ENCODE measurements at regions not wholly inside any gene's neighbourhood (a gene's known extent, or its start where the extent isn't known, plus 50 kb on each side); places are given as distances from the start of the nearest gene placed in this dataset.

DNA sequence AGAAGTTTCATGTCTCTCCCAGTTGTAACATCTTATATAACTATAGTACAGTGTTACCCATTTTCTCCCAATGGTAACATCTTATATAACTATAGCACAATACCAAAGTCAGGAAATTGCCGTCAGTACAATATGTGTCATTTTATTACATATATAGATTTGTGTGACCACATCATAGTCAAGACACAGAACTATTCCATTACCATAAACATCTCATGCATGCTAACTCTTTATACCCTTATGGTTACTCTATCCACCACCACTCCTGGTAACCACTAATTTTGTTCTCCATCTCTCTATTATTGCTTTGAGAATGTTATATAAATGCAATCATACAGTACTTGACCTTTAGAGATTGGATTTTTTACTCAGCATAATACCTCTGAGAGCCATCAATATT is 120.7 kb downstream of the BACH1 start:
- ATAC-seq: no peak
- POLR2A ChIA-PET: no interaction called here
- H3K27me3 Mint-ChIP-seq (ENCODE audit: low read depth): no peaks in the 10 kb centered on the region
- H3K27ac Mint-ChIP-seq: no peak overlapping the region
- no peaks in the 10 kb centered on the region for H3K36me3 Mint-ChIP-seq
- no peak overlapping the region for H3K4me3 Mint-ChIP-seq
- peaks cover 7% of the 10 kb centered on the region; the same call in 1 of the 2 replicates for H3K9me3 Mint-ChIP-seq
- H3K4me1 Mint-ChIP-seq: peaks cover 4% of the 10 kb centered on the region; the same call in 1 of the 2 replicates
- no peak for DNase-seq (ENCODE audit: low spot score)
- CTCF ChIA-PET: no interaction called here
- no peak for TF ChIP-seq MYBL2 (CRISPR knock-in tag; IDR thresholded peaks at IDR 0.05)
- TF ChIP-seq, protein P1, sequence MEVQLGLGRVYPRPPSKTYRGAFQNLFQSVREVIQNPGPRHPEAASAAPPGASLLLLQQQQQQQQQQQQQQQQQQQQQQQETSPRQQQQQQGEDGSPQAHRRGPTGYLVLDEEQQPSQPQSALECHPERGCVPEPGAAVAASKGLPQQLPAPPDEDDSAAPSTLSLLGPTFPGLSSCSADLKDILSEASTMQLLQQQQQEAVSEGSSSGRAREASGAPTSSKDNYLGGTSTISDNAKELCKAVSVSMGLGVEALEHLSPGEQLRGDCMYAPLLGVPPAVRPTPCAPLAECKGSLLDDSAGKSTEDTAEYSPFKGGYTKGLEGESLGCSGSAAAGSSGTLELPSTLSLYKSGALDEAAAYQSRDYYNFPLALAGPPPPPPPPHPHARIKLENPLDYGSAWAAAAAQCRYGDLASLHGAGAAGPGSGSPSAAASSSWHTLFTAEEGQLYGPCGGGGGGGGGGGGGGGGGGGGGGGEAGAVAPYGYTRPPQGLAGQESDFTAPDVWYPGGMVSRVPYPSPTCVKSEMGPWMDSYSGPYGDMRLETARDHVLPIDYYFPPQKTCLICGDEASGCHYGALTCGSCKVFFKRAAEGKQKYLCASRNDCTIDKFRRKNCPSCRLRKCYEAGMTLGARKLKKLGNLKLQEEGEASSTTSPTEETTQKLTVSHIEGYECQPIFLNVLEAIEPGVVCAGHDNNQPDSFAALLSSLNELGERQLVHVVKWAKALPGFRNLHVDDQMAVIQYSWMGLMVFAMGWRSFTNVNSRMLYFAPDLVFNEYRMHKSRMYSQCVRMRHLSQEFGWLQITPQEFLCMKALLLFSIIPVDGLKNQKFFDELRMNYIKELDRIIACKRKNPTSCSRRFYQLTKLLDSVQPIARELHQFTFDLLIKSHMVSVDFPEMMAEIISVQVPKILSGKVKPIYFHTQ (CRISPR knock-in tag; IDR thresholded peaks at IDR 0.05): no peak
- TF ChIP-seq ZNF396 (CRISPR knock-in tag; IDR thresholded peaks at IDR 0.05; ENCODE audit: borderline replicate concordance): no peak
- TF ChIP-seq NR3C1 (CRISPR knock-in tag; conservative IDR thresholded peaks at IDR 0.05; ENCODE audit: low read depth): no peak
- TF ChIP-seq CREB1 (CRISPR knock-in tag; IDR thresholded peaks at IDR 0.05): no peak
- no peak for TF ChIP-seq ZNF232 (CRISPR knock-in tag; IDR thresholded peaks at IDR 0.05)
- no peak for TF ChIP-seq TP53 (CRISPR knock-in tag; IDR thresholded peaks at IDR 0.05)
- TF ChIP-seq NR2C2 (CRISPR knock-in tag; IDR thresholded peaks at IDR 0.05): no peak
- TF ChIP-seq ATF6 (CRISPR knock-in tag; IDR thresholded peaks at IDR 0.05): no peak
- TF ChIP-seq RELA (CRISPR knock-in tag; IDR thresholded peaks at IDR 0.05; ENCODE audit: borderline replicate concordance): no peak
- TF ChIP-seq, protein P2, sequence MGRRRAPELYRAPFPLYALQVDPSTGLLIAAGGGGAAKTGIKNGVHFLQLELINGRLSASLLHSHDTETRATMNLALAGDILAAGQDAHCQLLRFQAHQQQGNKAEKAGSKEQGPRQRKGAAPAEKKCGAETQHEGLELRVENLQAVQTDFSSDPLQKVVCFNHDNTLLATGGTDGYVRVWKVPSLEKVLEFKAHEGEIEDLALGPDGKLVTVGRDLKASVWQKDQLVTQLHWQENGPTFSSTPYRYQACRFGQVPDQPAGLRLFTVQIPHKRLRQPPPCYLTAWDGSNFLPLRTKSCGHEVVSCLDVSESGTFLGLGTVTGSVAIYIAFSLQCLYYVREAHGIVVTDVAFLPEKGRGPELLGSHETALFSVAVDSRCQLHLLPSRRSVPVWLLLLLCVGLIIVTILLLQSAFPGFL (CRISPR knock-in tag; IDR thresholded peaks at IDR 0.05; ENCODE audit: borderline replicate concordance): no peak
- no peak for TF ChIP-seq PRRX2 (CRISPR knock-in tag; IDR thresholded peaks at IDR 0.05)

GRCh38 chr21:29423099-29423870 is 124.6 kb downstream of the BACH1 start:
- Mint-ChIP-seq H3K27me3 (ENCODE audit: low read depth) (no peaks in the 10 kb centered on the region), H3K36me3 (no peaks in the 10 kb centered on the region), H3K27ac (no peak overlapping the region), H3K9me3 (peaks cover 7% of the 10 kb centered on the region; the same call in 1 of the 2 replicates), H3K4me3 (no peak overlapping the region), H3K4me1 (peaks cover 4% of the 10 kb centered on the region; the same call in 1 of the 2 replicates)
- ChIA-PET POLR2A (no interaction called here), CTCF (interaction anchor here (1.0 to 1.6 kb wide), 2 partner anchors 47 to 75 kb away, joined by 3 to 7 read pairs; no protein-coding TSS in a partner anchor)
- ATAC-seq (no peak), DNase-seq (ENCODE audit: low spot score) (no peak)
- TF ChIP-seq ZNF219 (CRISPR knock-in tag; IDR thresholded peaks at IDR 0.05; ENCODE audit: borderline replicate concordance) (no peak), SMAD3 (CRISPR knock-in tag; IDR thresholded peaks at IDR 0.05; ENCODE audit: borderline replicate concordance) (no peak), ZNF232 (CRISPR knock-in tag; IDR thresholded peaks at IDR 0.05) (no peak), GTF2I (CRISPR knock-in tag; conservative IDR thresholded peaks at IDR 0.05) (no peak), TP53 (CRISPR knock-in tag; IDR thresholded peaks at IDR 0.05) (no peak), CREB1 (CRISPR knock-in tag; IDR thresholded peaks at IDR 0.05) (no peak), ZNF121 (CRISPR knock-in tag; IDR thresholded peaks at IDR 0.05) (no peak), SMAD4 (CRISPR knock-in tag; IDR thresholded peaks at IDR 0.05) (no peak), ESRRA (CRISPR knock-in tag; IDR thresholded peaks at IDR 0.05; ENCODE audit: borderline replicate concordance) (no peak), FOXP4 (CRISPR knock-in tag; IDR thresholded peaks at IDR 0.05) (no peak), MXD4 (CRISPR knock-in tag; IDR thresholded peaks at IDR 0.05; ENCODE audit: borderline replicate concordance) (no peak), NR1H2 (CRISPR knock-in tag; IDR thresholded peaks at IDR 0.05) (no peak), FOXJ3 (CRISPR knock-in tag; IDR thresholded peaks at IDR 0.05; ENCODE audit: borderline replicate concordance) (no peak), CREM (CRISPR knock-in tag; IDR thresholded peaks at IDR 0.05) (no peak)
- TF ChIP-seq, protein P3, sequence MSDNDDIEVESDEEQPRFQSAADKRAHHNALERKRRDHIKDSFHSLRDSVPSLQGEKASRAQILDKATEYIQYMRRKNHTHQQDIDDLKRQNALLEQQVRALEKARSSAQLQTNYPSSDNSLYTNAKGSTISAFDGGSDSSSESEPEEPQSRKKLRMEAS (CRISPR knock-in tag; IDR thresholded peaks at IDR 0.05): no peak
- TF ChIP-seq, protein P4, sequence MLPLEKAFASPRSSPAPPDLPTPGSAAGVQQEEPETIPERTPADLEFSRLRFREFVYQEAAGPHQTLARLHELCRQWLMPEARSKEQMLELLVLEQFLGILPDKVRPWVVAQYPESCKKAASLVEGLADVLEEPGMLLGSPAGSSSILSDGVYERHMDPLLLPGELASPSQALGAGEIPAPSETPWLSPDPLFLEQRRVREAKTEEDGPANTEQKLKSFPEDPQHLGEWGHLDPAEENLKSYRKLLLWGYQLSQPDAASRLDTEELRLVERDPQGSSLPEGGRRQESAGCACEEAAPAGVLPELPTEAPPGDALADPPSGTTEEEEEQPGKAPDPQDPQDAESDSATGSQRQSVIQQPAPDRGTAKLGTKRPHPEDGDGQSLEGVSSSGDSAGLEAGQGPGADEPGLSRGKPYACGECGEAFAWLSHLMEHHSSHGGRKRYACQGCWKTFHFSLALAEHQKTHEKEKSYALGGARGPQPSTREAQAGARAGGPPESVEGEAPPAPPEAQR (CRISPR knock-in tag; IDR thresholded peaks at IDR 0.05): no peak

All from WTC11 (cell line).